MM.1S (cell line): ENCODE measurements at regions not wholly inside any gene's neighbourhood (a gene's known extent, or its start where the extent isn't known, plus 50 kb on each side); places are given as distances from the start of the nearest gene placed in this dataset.

Experiments used
- DNase-seq: peaks from one replicate; pipeline ENCODE4 v3.0.0-alpha.2; 2015
- H2AFZ ChIP-seq: fragments of 300-600 bp; sonication (generic); 2 replicates; pipeline ENCODE4 v1.6.0; 2016; ENCODE audit warnings: antibody characterized with exemption, low read length
- H3F3A ChIP-seq: fragments of 300-600 bp; sonication (generic); 2 replicates; pipeline ENCODE4 v1.6.1; 2016; ENCODE audit warnings: mild to moderate bottlenecking, antibody characterized with exemption, low read length, moderate library complexity, mixed read lengths; ENCODE audit not compliant: insufficient read depth
- H3K27ac ChIP-seq: fragments of 300-600 bp; sonication (generic); 2 replicates; pipeline ENCODE4 v1.5.1; 2016; ENCODE audit warnings: mild to moderate bottlenecking, low read length
- H3K27me3 ChIP-seq: fragments of 300-600 bp; sonication (generic); replicated peaks from 2 replicates; pipeline ENCODE4 v1.6.0; 2016; ENCODE audit warnings: low read length; ENCODE audit not compliant: insufficient read depth
- H3K36me3 ChIP-seq: fragments of 300-600 bp; sonication (generic); replicated peaks from 2 replicates; pipeline ENCODE4 v1.6.1; 2016; ENCODE audit warnings: mild to moderate bottlenecking, low read length, mixed read lengths; ENCODE audit not compliant: insufficient read depth
- H3K4me1 ChIP-seq: fragments of 300-600 bp; sonication (generic); 2 replicates; pipeline ENCODE4 v1.6.1; 2016; ENCODE audit warnings: low read length, mixed read lengths
- H3K4me2 ChIP-seq: fragments of 300-600 bp; sonication (generic); 2 replicates; pipeline ENCODE4 v1.6.0; 2016; ENCODE audit warnings: low read depth, low read length
- H3K4me3 ChIP-seq: fragments of 300-600 bp; sonication (generic); 2 replicates; pipeline ENCODE4 v1.5.1; 2016; ENCODE audit warnings: low read length, mixed read lengths
- H3K79me2 ChIP-seq: fragments of 300-600 bp; sonication (generic); 2 replicates; pipeline ENCODE4 v1.6.1; 2016; ENCODE audit warnings: mixed run types, low read length, mixed read lengths
- H3K9ac ChIP-seq: fragments of 300-600 bp; sonication (generic); 2 replicates; pipeline ENCODE4 v1.6.1; 2016; ENCODE audit warnings: low read length, mixed read lengths
- H3K9me2 ChIP-seq: fragments of 300-600 bp; sonication (generic); replicated peaks from 2 replicates; pipeline ENCODE4 v1.6.1; 2016; ENCODE audit warnings: mild to moderate bottlenecking, low read length, mixed read lengths; ENCODE audit not compliant: insufficient read depth
- H3K9me3 ChIP-seq: fragments of 300-600 bp; sonication (generic); replicated peaks from 2 replicates; pipeline ENCODE4 v1.6.1; 2016; ENCODE audit warnings: mild to moderate bottlenecking, low read length, mixed read lengths; ENCODE audit not compliant: insufficient read depth
- H4K20me1 ChIP-seq: fragments of 300-600 bp; sonication (generic); 2 replicates; pipeline ENCODE4 v1.6.1; 2016; ENCODE audit warnings: mild to moderate bottlenecking, low read length, moderate library complexity, mixed read lengths; ENCODE audit not compliant: insufficient read depth
- CTCF ChIP-seq: fragments of 300-600 bp; sonication (generic); IDR thresholded peaks from 2 replicates; pipeline ENCODE4 v1.5.1; 2016; ENCODE audit warnings: antibody characterized with exemption, low read length, mixed read lengths
- EZH2 ChIP-seq: fragments of 300-600 bp; sonication (generic); optimal IDR thresholded peaks from 2 replicates; pipeline ENCODE3; 2017; ENCODE audit warnings: low read depth, mild to moderate bottlenecking, antibody characterized with exemption, low read length, mixed read lengths
- EZH2phosphoT487 ChIP-seq: fragments of 300-600 bp; sonication (generic); IDR thresholded peaks from 2 replicates; pipeline ENCODE4 v1.6.1; 2018; ENCODE audit warnings: antibody characterized with exemption, low read length

GRCh38 chr14:26021759-26022158 lies 576.1 kb downstream of the NOVA1 start:
- 0 out of 2 replicates have a peak, but pooled peaks cover 2% of the 10 kb centered on the region for H3K4me1 ChIP-seq
- TF ChIP-seq EZH2phosphoT487 (no peak), EZH2 (no peak), CTCF (no peak)
- H3K9me2 ChIP-seq, result no peaks in the 10 kb centered on the region
- no peak overlapping the region for H3K4me2 ChIP-seq
- H3K36me3 ChIP-seq, result no peaks in the 10 kb centered on the region
- no peaks in the 10 kb centered on the region for H3K9me3 ChIP-seq
- H3K4me3 ChIP-seq, result no peak overlapping the region
- no peak for DNase-seq
- H3K9ac ChIP-seq, result no peak overlapping the region
- no peaks in the 10 kb centered on the region for H3K79me2 ChIP-seq
- no peak overlapping the region for H2AFZ ChIP-seq
- no peaks in the 10 kb centered on the region for H3F3A ChIP-seq
- H4K20me1 ChIP-seq, result no peaks in the 10 kb centered on the region
- H3K27ac ChIP-seq, result no peak overlapping the region
- no peaks in the 10 kb centered on the region for H3K27me3 ChIP-seq

GRCh38 chr14:26017270-26017669 lies 580.6 kb downstream of the NOVA1 start:
- H3K9me2 ChIP-seq, result no peaks in the 10 kb centered on the region
- H3K9ac ChIP-seq, result no peak overlapping the region
- H3K4me2 ChIP-seq, result no peak overlapping the region
- no peak for TF ChIP-seq EZH2phosphoT487
- no peak for TF ChIP-seq CTCF
- TF ChIP-seq EZH2, result no peak
- no peaks in the 10 kb centered on the region for H4K20me1 ChIP-seq
- no peaks in the 10 kb centered on the region for H3K9me3 ChIP-seq
- no peak overlapping the region for H2AFZ ChIP-seq
- DNase-seq, result no peak
- H3K27me3 ChIP-seq, result no peaks in the 10 kb centered on the region
- no peaks in the 10 kb centered on the region for H3K4me1 ChIP-seq
- H3K4me3 ChIP-seq, result no peak overlapping the region
- no peaks in the 10 kb centered on the region for H3F3A ChIP-seq
- no peaks in the 10 kb centered on the region for H3K79me2 ChIP-seq
- no peak overlapping the region for H3K27ac ChIP-seq
- H3K36me3 ChIP-seq, result no peaks in the 10 kb centered on the region

- Histone ChIP-seq H4K20me1 (no peaks in the 10 kb centered on the region), H3K4me3 (no peak overlapping the region), H3K4me2 (no peak overlapping the region), H3K36me3 (no peaks in the 10 kb centered on the region), H3F3A (no peaks in the 10 kb centered on the region), H3K9me3 (no peaks in the 10 kb centered on the region), H3K9me2 (no peaks in the 10 kb centered on the region), H3K79me2 (no peaks in the 10 kb centered on the region), H3K4me1 (no peaks in the 10 kb centered on the region), H3K9ac (no peak overlapping the region), H3K27me3 (no peaks in the 10 kb centered on the region), H3K27ac (no peak overlapping the region), H2AFZ (no peak overlapping the region)
- DNase-seq, result no peak
- TF ChIP-seq EZH2, result no peak
- TF ChIP-seq EZH2phosphoT487, result no peak
- TF ChIP-seq CTCF, result no peak
Observed at GRCh38 chr14:26008290-26008689, 589.5 kb downstream of the NOVA1 start.

- Histone ChIP-seq H3K9ac (no peak overlapping the region), H3F3A (no peaks in the 10 kb centered on the region), H3K4me3 (no peak overlapping the region), H3K9me2 (no peaks in the 10 kb centered on the region), H3K27ac (no peak overlapping the region), H3K36me3 (no peaks in the 10 kb centered on the region), H3K27me3 (no peaks in the 10 kb centered on the region), H2AFZ (no peak overlapping the region), H3K4me2 (no peak overlapping the region), H4K20me1 (no peaks in the 10 kb centered on the region), H3K79me2 (no peaks in the 10 kb centered on the region), H3K4me1 (no peaks in the 10 kb centered on the region), H3K9me3 (no peaks in the 10 kb centered on the region)
- no peak for TF ChIP-seq EZH2
- no peak for TF ChIP-seq CTCF
- no peak for DNase-seq
Observed at GRCh38 chr14:26004342-26004741, 593.5 kb downstream of the NOVA1 start.
